VCaP (cell line): ENCODE measurements at regions not wholly inside any gene's neighbourhood (a gene's known extent, or its start where the extent isn't known, plus 50 kb on each side); places are given as distances from the start of the nearest gene placed in this dataset.

Source experiments
- H3K27ac ChIP-seq: fragments of 450-650 bp; 2 replicates; pipeline ENCODE4 v1.5.1; 2017
- TF ChIP-seq, protein P1 (sequence below): fragments of 450-650 bp; conservative IDR thresholded peaks from 2 replicates; pipeline ENCODE4 v1.5.1; 2017; ENCODE audit warnings: mild to moderate bottlenecking, moderate library complexity

DNA sequence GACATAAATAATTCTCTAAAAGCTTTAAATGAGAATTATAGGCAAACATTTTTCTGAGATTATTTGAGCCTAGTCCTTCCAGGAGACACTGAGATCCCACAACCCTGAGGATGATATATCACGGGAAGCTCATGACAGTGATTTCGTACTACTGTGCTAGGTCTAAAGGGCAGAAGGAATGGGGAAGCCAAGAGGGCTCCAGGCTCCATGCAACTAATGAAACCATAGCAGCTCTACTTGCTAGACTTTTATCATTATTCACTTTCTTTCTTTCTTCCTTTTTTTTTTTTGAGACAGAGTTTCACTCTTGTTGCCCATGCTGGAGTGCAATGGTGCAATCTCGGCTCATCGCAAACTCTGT, 57.3 kb upstream of the SGK1 start:
- H3K27ac ChIP-seq = no peak overlapping the region
- TF ChIP-seq, protein P1, sequence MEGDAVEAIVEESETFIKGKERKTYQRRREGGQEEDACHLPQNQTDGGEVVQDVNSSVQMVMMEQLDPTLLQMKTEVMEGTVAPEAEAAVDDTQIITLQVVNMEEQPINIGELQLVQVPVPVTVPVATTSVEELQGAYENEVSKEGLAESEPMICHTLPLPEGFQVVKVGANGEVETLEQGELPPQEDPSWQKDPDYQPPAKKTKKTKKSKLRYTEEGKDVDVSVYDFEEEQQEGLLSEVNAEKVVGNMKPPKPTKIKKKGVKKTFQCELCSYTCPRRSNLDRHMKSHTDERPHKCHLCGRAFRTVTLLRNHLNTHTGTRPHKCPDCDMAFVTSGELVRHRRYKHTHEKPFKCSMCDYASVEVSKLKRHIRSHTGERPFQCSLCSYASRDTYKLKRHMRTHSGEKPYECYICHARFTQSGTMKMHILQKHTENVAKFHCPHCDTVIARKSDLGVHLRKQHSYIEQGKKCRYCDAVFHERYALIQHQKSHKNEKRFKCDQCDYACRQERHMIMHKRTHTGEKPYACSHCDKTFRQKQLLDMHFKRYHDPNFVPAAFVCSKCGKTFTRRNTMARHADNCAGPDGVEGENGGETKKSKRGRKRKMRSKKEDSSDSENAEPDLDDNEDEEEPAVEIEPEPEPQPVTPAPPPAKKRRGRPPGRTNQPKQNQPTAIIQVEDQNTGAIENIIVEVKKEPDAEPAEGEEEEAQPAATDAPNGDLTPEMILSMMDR = no peak

DNA sequence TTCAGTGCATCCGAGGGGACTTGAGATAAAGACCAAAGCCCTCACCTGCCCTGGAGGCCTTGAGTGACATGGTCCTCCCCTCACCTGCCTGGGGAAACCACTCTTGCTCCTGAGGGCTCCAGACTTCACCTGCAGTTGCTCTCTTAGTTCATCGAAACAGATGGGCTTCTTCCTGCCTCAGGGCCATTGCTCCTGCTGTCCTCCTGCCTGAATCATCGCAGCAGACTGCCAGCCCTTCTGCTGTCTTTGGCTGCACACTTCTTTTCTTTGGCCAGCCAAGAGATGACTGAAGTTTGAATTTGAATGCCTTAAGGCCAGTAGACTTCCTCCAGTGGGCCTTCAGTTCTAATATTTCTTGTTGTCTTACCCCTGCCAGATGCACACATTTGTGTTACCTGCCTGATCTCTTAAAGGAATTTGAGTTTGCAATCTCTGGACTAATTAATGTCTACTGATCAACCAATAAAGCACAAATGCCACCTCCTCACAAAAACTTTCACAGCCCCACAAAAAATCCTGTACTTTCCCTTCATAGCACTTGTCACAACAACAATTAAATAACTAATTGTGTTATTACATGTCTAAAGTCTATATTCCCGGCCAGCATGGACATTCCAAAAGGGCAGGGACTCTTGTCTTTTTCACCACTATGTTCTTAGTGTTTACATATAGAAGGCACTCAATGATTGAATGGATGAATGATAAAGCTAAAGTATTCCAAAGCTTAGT, 56.7 kb upstream of the SGK1 start:
- no peak overlapping the region for H3K27ac ChIP-seq
- TF ChIP-seq, protein P1 = no peak

DNA sequence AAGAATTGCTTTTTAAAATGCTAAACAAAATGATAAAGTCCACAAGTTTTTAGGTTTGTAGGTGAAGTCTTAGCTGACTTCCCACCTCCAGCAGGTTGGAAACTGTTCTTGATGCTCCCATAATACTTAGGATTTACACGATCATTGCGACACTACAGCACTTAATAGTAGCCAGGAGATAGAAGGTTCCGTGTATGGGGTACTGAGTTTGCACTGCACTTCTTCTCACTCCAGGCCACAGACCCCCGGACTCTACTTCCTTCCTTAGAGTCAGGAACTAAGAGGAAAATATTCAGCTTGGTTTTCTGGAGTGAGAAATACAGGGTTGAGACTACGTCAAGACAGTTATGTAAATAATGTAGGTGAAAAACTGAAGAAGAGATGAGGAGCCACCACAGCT, 56.1 kb upstream of the SGK1 start:
- no peak overlapping the region for H3K27ac ChIP-seq
- TF ChIP-seq, protein P1 = no peak

DNA sequence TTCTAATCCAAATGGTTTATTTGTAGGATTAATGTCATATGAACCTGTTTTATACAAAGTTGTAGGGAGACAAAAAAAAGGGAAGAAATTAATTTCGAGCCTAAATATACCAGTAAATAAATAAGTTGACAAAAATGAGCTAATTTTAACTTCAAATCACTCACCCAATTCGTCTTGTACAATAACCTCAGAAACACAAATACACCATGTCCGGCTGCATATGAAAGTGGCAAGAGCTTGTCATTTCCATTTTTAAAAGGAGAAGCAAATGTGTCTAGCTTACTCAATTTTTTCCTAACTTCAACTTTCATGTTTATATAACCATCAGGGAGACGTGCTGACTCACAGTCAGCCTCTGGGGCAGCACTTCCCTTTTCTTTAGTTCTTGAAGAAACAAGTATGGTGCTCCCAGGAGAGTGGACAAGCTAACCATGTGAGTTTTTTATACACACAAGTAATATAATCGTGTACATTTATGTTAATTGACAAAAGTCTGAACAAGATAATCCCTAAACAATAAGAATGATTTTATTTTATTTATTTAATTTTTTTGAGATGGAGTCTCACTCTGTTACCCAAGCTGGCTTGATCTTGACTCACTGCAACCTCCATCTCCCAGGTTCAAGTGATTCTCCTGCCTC, 55.5 kb upstream of the SGK1 start:
- TF ChIP-seq, protein P1 = no peak
- H3K27ac ChIP-seq = no peak overlapping the region

DNA sequence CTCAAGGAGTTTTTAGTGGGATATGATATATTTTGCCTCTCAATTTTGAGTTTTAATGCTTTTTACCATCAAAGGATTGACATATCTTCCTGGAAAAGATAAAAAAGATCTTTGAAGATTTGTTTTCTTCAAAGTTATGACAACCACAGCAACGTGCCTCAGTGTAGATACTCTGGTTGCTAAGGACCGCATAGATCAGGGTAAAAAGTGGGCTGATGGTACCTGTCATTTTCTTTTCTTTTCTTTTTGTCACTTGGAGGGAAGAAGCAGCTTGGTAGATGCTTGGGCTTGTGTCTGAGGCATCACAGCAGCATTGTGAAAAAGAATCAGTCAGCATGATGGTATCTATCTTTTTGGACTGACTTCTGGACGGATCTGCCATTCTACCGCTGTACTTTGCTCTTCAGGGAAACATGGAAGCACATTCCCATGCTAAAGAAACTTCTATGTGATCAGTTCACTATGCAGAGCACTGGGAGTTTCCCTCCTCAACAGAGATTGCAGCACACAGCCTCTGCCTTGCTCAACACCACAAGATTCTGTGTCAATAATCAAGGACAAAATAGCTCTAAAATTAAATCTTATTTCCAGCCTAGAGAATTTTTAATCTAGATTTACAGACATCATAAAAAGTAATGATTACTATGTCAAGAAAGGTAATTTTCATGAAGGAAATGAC, 54.8 kb upstream of the SGK1 start:
- H3K27ac ChIP-seq = no peak overlapping the region
- TF ChIP-seq, protein P1 = no peak

DNA sequence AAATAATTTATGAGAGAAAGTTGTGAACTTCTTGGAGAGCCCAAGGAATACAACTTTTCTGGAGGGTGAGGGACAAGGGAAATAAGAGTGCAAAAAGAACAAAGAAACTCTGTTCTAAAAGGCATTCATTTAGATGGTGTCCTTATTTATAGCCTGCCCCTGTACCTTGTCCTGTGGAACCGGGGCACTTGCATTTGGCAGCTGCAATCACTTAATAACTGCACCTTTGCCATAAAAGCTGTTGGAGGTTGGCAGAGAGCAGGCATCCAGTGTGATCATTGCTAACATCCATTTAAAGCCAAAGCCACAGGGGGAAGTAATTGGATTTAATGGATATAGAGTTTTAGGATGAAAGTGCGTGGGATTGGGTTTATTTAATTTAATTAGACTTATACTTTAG, 50.8 kb upstream of the SGK1 start:
- H3K27ac ChIP-seq = no peak overlapping the region
- TF ChIP-seq, protein P1 = no peak
